ENCODE measurements at regions not wholly inside any gene's neighbourhood (a gene's known extent, or its start where the extent isn't known, plus 50 kb on each side); places are given as distances from the start of the nearest gene placed in this dataset.

- H3K4me3 ChIP-seq (replicated peaks; ENCODE audit: insufficient read depth, low read length) = no peak overlapping the region
- no peak for DNase-seq (ENCODE audit: low read depth in 1 of 2, low spot score in 1 of 2)
- H3K27ac ChIP-seq (replicated peaks) = no peak overlapping the region
- TF ChIP-seq GABPA (IDR thresholded peaks at IDR 0.05; ENCODE audit: low read depth) = no peak
- no peak for TF ChIP-seq CTCF (IDR thresholded peaks at IDR 0.05; ENCODE audit: insufficient read depth, low read length)
- no peak for TF ChIP-seq SPI1 (IDR thresholded peaks at IDR 0.05; ENCODE audit: borderline replicate concordance, low read depth)
- no peak for TF ChIP-seq REST (IDR thresholded peaks at IDR 0.05; ENCODE audit: insufficient replicate concordance, low read depth)
- TF ChIP-seq POLR2AphosphoS5 (IDR thresholded peaks at IDR 0.05; ENCODE audit: low read depth) = no peak
- H3K27me3 ChIP-seq (ENCODE audit: insufficient read depth, poor library complexity, severe bottlenecking) = no peaks in the 10 kb centered on the region
Measured at GRCh38 chr7:132065989-132066603, 509.7 kb upstream of the PODXL start.

DNA sequence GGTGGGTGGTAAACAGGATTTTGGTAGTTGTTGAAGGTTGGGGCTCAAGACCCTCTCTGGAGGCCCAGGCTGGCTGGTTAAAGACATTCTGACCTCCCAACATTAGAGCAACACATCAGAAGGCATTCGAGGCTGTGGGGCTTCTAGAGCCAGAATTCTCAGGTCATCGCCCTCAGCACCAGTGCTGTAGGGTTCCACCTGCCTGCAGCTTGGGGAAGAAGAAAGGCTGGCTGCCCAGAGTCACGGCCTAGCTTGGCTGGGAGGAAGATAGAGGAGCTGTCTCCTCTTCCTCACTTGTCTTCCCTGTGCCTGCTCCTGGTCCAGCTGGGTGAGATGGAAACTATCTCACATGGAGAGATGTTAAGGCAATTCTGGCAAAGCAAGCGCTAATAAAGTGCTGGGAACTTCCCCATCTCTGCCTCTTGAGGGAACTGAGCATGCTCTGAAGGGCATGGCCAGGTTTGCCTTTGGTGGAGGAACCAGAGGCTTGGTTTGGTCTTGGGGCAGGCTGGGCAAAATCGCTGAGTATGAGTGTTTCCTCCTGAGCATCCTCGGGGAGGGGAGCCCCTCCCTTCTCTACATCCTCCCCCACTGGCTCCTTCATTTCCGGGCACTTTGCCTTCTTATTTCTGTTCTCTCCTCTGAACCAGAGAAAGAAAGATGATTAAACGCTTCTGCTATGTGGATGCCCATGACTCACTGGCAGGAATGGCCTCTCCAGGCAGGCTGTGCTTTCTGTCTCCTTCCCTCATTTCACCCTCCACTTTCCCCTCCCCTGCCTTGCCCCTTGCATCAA, 509.0 kb upstream of the PODXL start:
- Histone ChIP-seq H3K27ac (replicated peaks) (no peak overlapping the region), H3K27me3 (ENCODE audit: insufficient read depth, poor library complexity, severe bottlenecking) (no peaks in the 10 kb centered on the region), H3K4me3 (replicated peaks; ENCODE audit: insufficient read depth, low read length) (no peak overlapping the region)
- DNase-seq (ENCODE audit: low read depth in 1 of 2, low spot score in 1 of 2) = no peak
- no peak for TF ChIP-seq GABPA (IDR thresholded peaks at IDR 0.05; ENCODE audit: low read depth)
- TF ChIP-seq POLR2AphosphoS5 (IDR thresholded peaks at IDR 0.05; ENCODE audit: low read depth) = no peak
- no peak for TF ChIP-seq CTCF (IDR thresholded peaks at IDR 0.05; ENCODE audit: insufficient read depth, low read length)
- no peak for TF ChIP-seq REST (IDR thresholded peaks at IDR 0.05; ENCODE audit: insufficient replicate concordance, low read depth)
- TF ChIP-seq SPI1 (IDR thresholded peaks at IDR 0.05; ENCODE audit: borderline replicate concordance, low read depth) = no peak

DNA sequence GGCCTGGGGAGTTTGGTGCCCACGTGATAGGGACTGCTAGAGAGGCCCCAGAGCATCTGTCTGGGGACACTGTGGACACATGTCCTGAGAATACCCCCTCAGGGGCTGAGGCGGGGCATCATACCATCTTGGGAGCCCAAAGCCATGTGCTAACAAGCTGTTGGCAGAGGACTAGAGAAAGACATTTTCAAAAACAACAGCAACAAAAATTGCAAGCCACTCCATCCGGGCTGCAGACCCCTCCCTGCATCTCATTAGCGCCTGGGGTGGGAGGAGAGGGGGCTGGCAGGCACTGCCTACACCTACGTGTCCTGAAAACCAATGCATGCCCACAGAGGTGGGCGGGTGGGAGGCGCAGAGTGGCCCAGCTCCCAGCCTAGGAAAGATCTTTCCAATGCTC, 507.4 kb upstream of the PODXL start:
- TF ChIP-seq GABPA (IDR thresholded peaks at IDR 0.05; ENCODE audit: low read depth) = no peak
- no peak for TF ChIP-seq REST (IDR thresholded peaks at IDR 0.05; ENCODE audit: insufficient replicate concordance, low read depth)
- TF ChIP-seq SPI1 (IDR thresholded peaks at IDR 0.05; ENCODE audit: borderline replicate concordance, low read depth) = no peak
- TF ChIP-seq CTCF (IDR thresholded peaks at IDR 0.05; ENCODE audit: insufficient read depth, low read length) = no peak
- TF ChIP-seq POLR2AphosphoS5 (IDR thresholded peaks at IDR 0.05; ENCODE audit: low read depth) = no peak
- DNase-seq (ENCODE audit: low read depth in 1 of 2, low spot score in 1 of 2) = no peak
- no peak overlapping the region for H3K27ac ChIP-seq (replicated peaks)
- no peak overlapping the region for H3K4me3 ChIP-seq (replicated peaks; ENCODE audit: insufficient read depth, low read length)
- H3K27me3 ChIP-seq (ENCODE audit: insufficient read depth, poor library complexity, severe bottlenecking) = no peaks in the 10 kb centered on the region
